ENCODE measurements at regions not wholly inside any gene's neighbourhood (a gene's known extent, or its start where the extent isn't known, plus 50 kb on each side); places are given as distances from the start of the nearest gene placed in this dataset.

- no peak for TF ChIP-seq EZH2phosphoT487 (IDR thresholded peaks at IDR 0.05; ENCODE audit: borderline replicate concordance)
- TF ChIP-seq, protein P1, sequence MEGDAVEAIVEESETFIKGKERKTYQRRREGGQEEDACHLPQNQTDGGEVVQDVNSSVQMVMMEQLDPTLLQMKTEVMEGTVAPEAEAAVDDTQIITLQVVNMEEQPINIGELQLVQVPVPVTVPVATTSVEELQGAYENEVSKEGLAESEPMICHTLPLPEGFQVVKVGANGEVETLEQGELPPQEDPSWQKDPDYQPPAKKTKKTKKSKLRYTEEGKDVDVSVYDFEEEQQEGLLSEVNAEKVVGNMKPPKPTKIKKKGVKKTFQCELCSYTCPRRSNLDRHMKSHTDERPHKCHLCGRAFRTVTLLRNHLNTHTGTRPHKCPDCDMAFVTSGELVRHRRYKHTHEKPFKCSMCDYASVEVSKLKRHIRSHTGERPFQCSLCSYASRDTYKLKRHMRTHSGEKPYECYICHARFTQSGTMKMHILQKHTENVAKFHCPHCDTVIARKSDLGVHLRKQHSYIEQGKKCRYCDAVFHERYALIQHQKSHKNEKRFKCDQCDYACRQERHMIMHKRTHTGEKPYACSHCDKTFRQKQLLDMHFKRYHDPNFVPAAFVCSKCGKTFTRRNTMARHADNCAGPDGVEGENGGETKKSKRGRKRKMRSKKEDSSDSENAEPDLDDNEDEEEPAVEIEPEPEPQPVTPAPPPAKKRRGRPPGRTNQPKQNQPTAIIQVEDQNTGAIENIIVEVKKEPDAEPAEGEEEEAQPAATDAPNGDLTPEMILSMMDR (conservative IDR thresholded peaks at IDR 0.05; ENCODE audit: low read length): no peak
These were observed 429.4 kb upstream of the NXPH2 start for GRCh38 chr2:139209586-139209985.
